ENCODE measurements at regions not wholly inside any gene's neighbourhood (a gene's known extent, or its start where the extent isn't known, plus 50 kb on each side); places are given as distances from the start of the nearest gene placed in this dataset.

- no peak for TF ChIP-seq CTCF (conservative IDR thresholded peaks at IDR 0.05; ENCODE audit: low read length)
- H3K4me3 ChIP-seq (ENCODE audit: low read length): no peak overlapping the region
- no peak for DNase-seq (ENCODE audit: low read depth)
These were observed 95.7 kb upstream of the CDH20 start for GRCh38 chr18:61237529-61237928.

- no peak for DNase-seq (ENCODE audit: low read depth)
- no peak for TF ChIP-seq CTCF (conservative IDR thresholded peaks at IDR 0.05; ENCODE audit: low read length)
- no peak overlapping the region for H3K4me3 ChIP-seq (ENCODE audit: low read length)
These were observed 94.2 kb upstream of the CDH20 start for GRCh38 chr18:61239051-61239450.

- no peak overlapping the region for H3K4me3 ChIP-seq (ENCODE audit: low read length)
- no peak for TF ChIP-seq CTCF (conservative IDR thresholded peaks at IDR 0.05; ENCODE audit: low read length)
- no peak for DNase-seq (ENCODE audit: low read depth)
These were observed 91.9 kb upstream of the CDH20 start for GRCh38 chr18:61241260-61241853.

GRCh38 chr18:61244632-61245031, 88.6 kb upstream of the CDH20 start:
- DNase-seq (ENCODE audit: low read depth): no peak
- TF ChIP-seq CTCF (conservative IDR thresholded peaks at IDR 0.05; ENCODE audit: low read length): no peak
- no peak overlapping the region for H3K4me3 ChIP-seq (ENCODE audit: low read length)

- no peak overlapping the region for H3K4me3 ChIP-seq (ENCODE audit: low read length)
- TF ChIP-seq CTCF (conservative IDR thresholded peaks at IDR 0.05; ENCODE audit: low read length): no peak
- DNase-seq (ENCODE audit: low read depth): no peak
These were observed 88.0 kb upstream of the CDH20 start for GRCh38 chr18:61245276-61245675.

- no peak for TF ChIP-seq CTCF (conservative IDR thresholded peaks at IDR 0.05; ENCODE audit: low read length)
- H3K4me3 ChIP-seq (ENCODE audit: low read length): no peak overlapping the region
- no peak for DNase-seq (ENCODE audit: low read depth)
These were observed 84.6 kb upstream of the CDH20 start for GRCh38 chr18:61248589-61248988.

GRCh38 chr18:61256291-61256690, 76.9 kb upstream of the CDH20 start:
- no peak for DNase-seq (ENCODE audit: low read depth)
- TF ChIP-seq CTCF (conservative IDR thresholded peaks at IDR 0.05; ENCODE audit: low read length): no peak
- H3K4me3 ChIP-seq (ENCODE audit: low read length): no peak overlapping the region
